Loucy (cell line): ENCODE measurements at regions not wholly inside any gene's neighbourhood (a gene's known extent, or its start where the extent isn't known, plus 50 kb on each side); places are given as distances from the start of the nearest gene placed in this dataset.

ENCODE experiments used
- H2AFZ ChIP-seq: fragments of 200-600 bp; sonication (generic); 2 replicates; pipeline ENCODE4 v1.6.0; 2016; ENCODE audit warnings: antibody characterized with exemption, mild to moderate bottlenecking, low read length, moderate library complexity
- H3F3A ChIP-seq: fragments of 200-600 bp; 2 replicates; pipeline ENCODE4 v1.6.0; 2016; ENCODE audit warnings: antibody characterized with exemption, low read depth, mild to moderate bottlenecking
- H3K27me3 ChIP-seq: fragments of 200-600 bp; sonication (generic); 2 replicates; pipeline ENCODE4 v1.6.1; 2014; ENCODE audit warnings: low read length, mild to moderate bottlenecking; ENCODE audit not compliant: insufficient read depth, poor library complexity, severe bottlenecking
- H3K36me3 ChIP-seq: fragments of 200-600 bp; sonication (generic); 2 replicates; pipeline ENCODE4 v1.6.1; 2016; ENCODE audit warnings: low read length; ENCODE audit not compliant: insufficient read depth
- H3K4me1 ChIP-seq: fragments of 200-600 bp; sonication (generic); 2 replicates; pipeline ENCODE4 v1.5.1; 2014; ENCODE audit warnings: low read length, mild to moderate bottlenecking; ENCODE audit not compliant: insufficient read depth, poor library complexity, severe bottlenecking
- H3K4me2 ChIP-seq: fragments of 200-600 bp; sonication (generic); 2 replicates; pipeline ENCODE4 v1.6.0; 2014; ENCODE audit warnings: antibody characterized with exemption, low read length, low read depth, mild to moderate bottlenecking; ENCODE audit not compliant: poor library complexity, severe bottlenecking
- H3K4me3 ChIP-seq: fragments of 200-600 bp; sonication (generic); 2 replicates; pipeline ENCODE4 v1.5.1; 2014; ENCODE audit warnings: low read length, mild to moderate bottlenecking, mixed read lengths; ENCODE audit not compliant: poor library complexity, severe bottlenecking
- H3K79me2 ChIP-seq: fragments of 200-600 bp; sonication (generic); 2 replicates; pipeline ENCODE4 v1.6.1; 2014; ENCODE audit warnings: low read length; ENCODE audit not compliant: insufficient read depth
- H3K9ac ChIP-seq: fragments of 200-600 bp; sonication (generic); 2 replicates; pipeline ENCODE4 v1.6.0; 2014; ENCODE audit warnings: mild to moderate bottlenecking, low read depth, low read length, moderate library complexity; ENCODE audit not compliant: poor library complexity, severe bottlenecking
- H3K9me2 ChIP-seq: fragments of 200-600 bp; sonication (generic); replicated peaks from 2 replicates; pipeline ENCODE4 v1.6.1; 2016; ENCODE audit warnings: low read depth, low read length, mixed read lengths
- H3K9me3 ChIP-seq: fragments of 200-600 bp; sonication (generic); 2 replicates; pipeline ENCODE4 v1.6.1; 2014; ENCODE audit warnings: mild to moderate bottlenecking, antibody characterized with exemption, low read length, low read depth; ENCODE audit not compliant: insufficient read depth
- H4K20me1 ChIP-seq: fragments of 200-600 bp; sonication (generic); 2 replicates; pipeline ENCODE4 v1.6.0; 2014; ENCODE audit warnings: antibody characterized with exemption, low read length, mild to moderate bottlenecking; ENCODE audit not compliant: insufficient read depth, poor library complexity, severe bottlenecking
- EZH2phosphoT487 ChIP-seq: fragments of 200-600 bp; IDR thresholded peaks from 2 replicates; pipeline ENCODE4 v1.6.1; 2018; ENCODE audit warnings: antibody characterized with exemption, mild to moderate bottlenecking, moderate library complexity, borderline replicate concordance
- TF ChIP-seq, protein P1 (sequence below): fragments of 200-600 bp; sonication (generic); conservative IDR thresholded peaks from 2 replicates; pipeline ENCODE4 v1.5.1; 2014; ENCODE audit warnings: mild to moderate bottlenecking, antibody characterized with exemption, low read length

DNA sequence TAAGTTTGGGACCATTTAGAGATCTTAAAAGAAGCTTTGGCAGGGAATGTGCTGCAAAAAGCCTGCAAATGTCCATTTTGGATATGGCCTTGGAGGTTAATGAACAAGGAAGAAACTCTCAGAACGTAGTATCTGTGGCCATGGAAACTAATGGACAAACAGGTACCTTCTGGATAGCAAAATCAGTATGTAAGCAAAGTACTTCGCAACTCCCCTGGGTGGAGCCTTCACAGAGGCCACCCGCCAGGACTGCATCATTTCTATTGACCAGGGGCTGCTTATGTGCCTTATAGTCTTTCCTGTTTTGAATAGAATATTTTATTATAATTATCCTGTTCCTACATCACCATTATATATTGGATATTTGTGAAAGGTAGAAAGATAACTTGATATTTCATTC lies 510.8 kb upstream of the SYNCRIP start:
- peak overlapping the region; percentile 54 for H3K4me2 ChIP-seq
- H3K9me3 ChIP-seq, result no peaks in the 10 kb centered on the region
- no peak for TF ChIP-seq EZH2phosphoT487
- TF ChIP-seq, protein P1, sequence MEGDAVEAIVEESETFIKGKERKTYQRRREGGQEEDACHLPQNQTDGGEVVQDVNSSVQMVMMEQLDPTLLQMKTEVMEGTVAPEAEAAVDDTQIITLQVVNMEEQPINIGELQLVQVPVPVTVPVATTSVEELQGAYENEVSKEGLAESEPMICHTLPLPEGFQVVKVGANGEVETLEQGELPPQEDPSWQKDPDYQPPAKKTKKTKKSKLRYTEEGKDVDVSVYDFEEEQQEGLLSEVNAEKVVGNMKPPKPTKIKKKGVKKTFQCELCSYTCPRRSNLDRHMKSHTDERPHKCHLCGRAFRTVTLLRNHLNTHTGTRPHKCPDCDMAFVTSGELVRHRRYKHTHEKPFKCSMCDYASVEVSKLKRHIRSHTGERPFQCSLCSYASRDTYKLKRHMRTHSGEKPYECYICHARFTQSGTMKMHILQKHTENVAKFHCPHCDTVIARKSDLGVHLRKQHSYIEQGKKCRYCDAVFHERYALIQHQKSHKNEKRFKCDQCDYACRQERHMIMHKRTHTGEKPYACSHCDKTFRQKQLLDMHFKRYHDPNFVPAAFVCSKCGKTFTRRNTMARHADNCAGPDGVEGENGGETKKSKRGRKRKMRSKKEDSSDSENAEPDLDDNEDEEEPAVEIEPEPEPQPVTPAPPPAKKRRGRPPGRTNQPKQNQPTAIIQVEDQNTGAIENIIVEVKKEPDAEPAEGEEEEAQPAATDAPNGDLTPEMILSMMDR, result no peak
- H3K9ac ChIP-seq, result no peak overlapping the region
- no peaks in the 10 kb centered on the region for H3K9me2 ChIP-seq
- no peaks in the 10 kb centered on the region for H3K36me3 ChIP-seq
- H2AFZ ChIP-seq, result peak overlapping the region; percentile 88
- H3K4me3 ChIP-seq, result peak overlapping the region; percentile 22
- no peaks in the 10 kb centered on the region for H3K79me2 ChIP-seq
- peaks cover 14% of the 10 kb centered on the region for H3K4me1 ChIP-seq
- no peaks in the 10 kb centered on the region for H3K27me3 ChIP-seq
- H4K20me1 ChIP-seq, result no peaks in the 10 kb centered on the region
- no peaks in the 10 kb centered on the region for H3F3A ChIP-seq

DNA sequence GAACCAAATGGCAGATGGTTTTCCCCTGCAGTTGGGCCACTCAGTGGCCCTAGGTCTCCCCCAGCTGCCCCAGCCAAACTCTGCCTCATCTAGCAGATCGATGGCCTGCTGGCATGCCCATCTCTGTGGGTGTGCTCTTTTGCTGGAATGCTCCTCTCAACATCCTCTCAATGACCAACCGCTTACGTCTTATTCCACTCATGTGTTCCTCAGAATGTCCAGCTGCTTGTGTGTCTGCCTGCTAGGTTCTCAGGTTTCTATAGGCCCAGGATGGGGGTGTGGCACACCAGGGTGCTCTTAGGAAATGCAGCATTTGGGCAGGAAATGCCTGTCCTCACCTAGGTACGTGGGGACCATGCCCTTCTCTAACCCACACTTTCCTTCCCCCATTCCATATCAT lies 509.9 kb upstream of the SYNCRIP start:
- peaks cover 14% of the 10 kb centered on the region for H3K4me1 ChIP-seq
- no peaks in the 10 kb centered on the region for H4K20me1 ChIP-seq
- H3K9me3 ChIP-seq, result no peaks in the 10 kb centered on the region
- H2AFZ ChIP-seq, result peak overlapping the region; percentile 52
- no peaks in the 10 kb centered on the region for H3K36me3 ChIP-seq
- peak overlapping the region; percentile 54 for H3K4me2 ChIP-seq
- no peak overlapping the region for H3K9ac ChIP-seq
- no peak overlapping the region for H3K4me3 ChIP-seq
- no peaks in the 10 kb centered on the region for H3K9me2 ChIP-seq
- TF ChIP-seq, protein P1, result no peak
- no peak for TF ChIP-seq EZH2phosphoT487
- H3K79me2 ChIP-seq, result no peaks in the 10 kb centered on the region
- no peaks in the 10 kb centered on the region for H3K27me3 ChIP-seq
- H3F3A ChIP-seq, result no peaks in the 10 kb centered on the region

DNA sequence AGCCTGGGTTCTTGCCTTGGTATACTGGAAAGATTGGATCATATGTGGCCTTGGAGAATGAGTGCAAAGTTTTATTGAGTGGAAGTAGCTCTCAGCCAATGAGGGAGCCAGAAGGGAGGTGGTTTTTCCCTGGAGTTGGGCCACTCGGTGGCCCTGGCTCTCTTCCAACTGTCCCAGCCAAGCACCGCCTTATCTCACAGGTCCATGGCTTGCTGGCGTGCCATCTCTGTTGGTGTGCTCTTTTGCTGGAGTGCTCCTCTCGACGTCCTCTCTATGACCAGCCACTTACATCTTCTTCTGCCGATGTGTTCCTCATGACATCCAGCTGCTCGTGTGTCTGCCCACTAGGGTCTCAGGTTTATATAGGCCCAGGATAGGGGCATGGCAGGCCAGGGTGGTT lies 505.9 kb upstream of the SYNCRIP start:
- Histone ChIP-seq H3K27me3 (no peaks in the 10 kb centered on the region), H3K4me2 (no peak overlapping the region)
- TF ChIP-seq, protein P1, result no peak
- TF ChIP-seq EZH2phosphoT487, result no peak

More for the DNA sequence above, 505.9 kb upstream of the SYNCRIP start:
- Histone ChIP-seq H3F3A (no peaks in the 10 kb centered on the region), H3K9ac (no peak overlapping the region), H4K20me1 (no peaks in the 10 kb centered on the region), H3K4me3 (no peak overlapping the region), H3K9me3 (no peaks in the 10 kb centered on the region), H3K4me1 (peaks cover 14% of the 10 kb centered on the region), H3K79me2 (no peaks in the 10 kb centered on the region), H3K9me2 (no peaks in the 10 kb centered on the region), H3K36me3 (no peaks in the 10 kb centered on the region), H2AFZ (no peak overlapping the region)
